ENCODE measurements at regions not wholly inside any gene's neighbourhood (a gene's known extent, or its start where the extent isn't known, plus 50 kb on each side); places are given as distances from the start of the nearest gene placed in this dataset.

- no peak for TF ChIP-seq CTCF (IDR thresholded peaks at IDR 0.05)
- TF ChIP-seq ZFX (IDR thresholded peaks at IDR 0.05; ENCODE audit: borderline replicate concordance), result no peak
These were observed 1009.7 kb downstream of the VRK1 start for GRCh38 chr14:97806891-97807290.
